HEK293 (cell line): ENCODE measurements at regions not wholly inside any gene's neighbourhood (a gene's known extent, or its start where the extent isn't known, plus 50 kb on each side); places are given as distances from the start of the nearest gene placed in this dataset.

Experiments used
- OVOL3 ChIP-seq: fragments of 450-650 bp; formaldehyde crosslinking; IDR thresholded peaks from 2 replicates; pipeline ENCODE4 v1.5.1; 2016; ENCODE audit warnings: missing biosample characterization, missing genetic modification characterization
- TRIM28 ChIP-seq: IDR thresholded peaks from 2 replicates; pipeline ENCODE4 v1.6.1; 2011; ENCODE audit warnings: low read length, control low read depth, borderline replicate concordance
- ZNF138 ChIP-seq: fragments of 450-650 bp; formaldehyde crosslinking; IDR thresholded peaks from 2 replicates; pipeline ENCODE4 v1.5.1; 2016; ENCODE audit warnings: missing biosample characterization, missing genetic modification characterization, borderline replicate concordance
- ZNF280C ChIP-seq: fragments of 450-650 bp; formaldehyde crosslinking; IDR thresholded peaks from 2 replicates; pipeline ENCODE4 v1.5.1; 2016; ENCODE audit warnings: missing biosample characterization, missing genetic modification characterization
- ZNF426 ChIP-seq: fragments of 450-650 bp; formaldehyde crosslinking; IDR thresholded peaks from 2 replicates; pipeline ENCODE4 v1.5.1; 2017; ENCODE audit warnings: missing biosample characterization, missing genetic modification characterization, mild to moderate bottlenecking, inconsistent platforms, moderate library complexity
- ZNF544 ChIP-seq: fragments of 450-650 bp; formaldehyde crosslinking; IDR thresholded peaks from 2 replicates; pipeline ENCODE4 v1.5.0; 2017; ENCODE audit warnings: missing biosample characterization, missing genetic modification characterization
- ZNF660 ChIP-seq: fragments of 450-650 bp; IDR thresholded peaks from 2 replicates; pipeline ENCODE4 v1.5.1; 2018; ENCODE audit warnings: missing biosample characterization, mild to moderate bottlenecking, missing genetic modification characterization
- TF ChIP-seq, protein P1 (sequence below): fragments of 450-650 bp; formaldehyde crosslinking; IDR thresholded peaks from 2 replicates; pipeline ENCODE4 v1.5.1; 2017; ENCODE audit warnings: missing biosample characterization, missing genetic modification characterization
- TF ChIP-seq, protein P2 (sequence below): fragments of 450-650 bp; formaldehyde crosslinking; IDR thresholded peaks from 2 replicates; pipeline ENCODE4 v1.5.1; 2016; ENCODE audit warnings: missing biosample characterization, missing genetic modification characterization

DNA sequence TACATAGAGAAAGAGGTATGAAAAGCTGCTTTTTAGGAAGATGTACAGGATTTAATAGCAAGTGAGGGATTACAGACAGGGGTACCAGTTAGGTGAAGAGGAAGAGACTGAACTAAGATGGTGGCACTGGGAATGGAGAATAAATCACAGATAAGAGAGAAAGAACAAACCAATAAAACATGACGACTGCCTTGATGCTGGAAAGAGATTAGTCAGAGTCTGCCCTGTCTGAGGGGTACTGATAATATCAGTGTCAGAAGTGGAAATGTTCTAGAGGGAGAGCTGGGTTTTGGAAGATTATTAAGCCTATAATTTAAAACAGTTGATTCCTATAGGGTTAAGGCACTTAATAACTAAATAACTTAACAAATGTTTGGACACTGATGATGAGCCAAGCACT is 77.7 kb downstream of the NR2F1 start:
- no peak for TF ChIP-seq OVOL3 (tag by site-specific recombination)
- TF ChIP-seq ZNF426, result no peak
- TF ChIP-seq ZNF280C (tag by site-specific recombination), result no peak
- TF ChIP-seq ZNF544 (tag by site-specific recombination), result no peak
- TF ChIP-seq, protein P1, sequence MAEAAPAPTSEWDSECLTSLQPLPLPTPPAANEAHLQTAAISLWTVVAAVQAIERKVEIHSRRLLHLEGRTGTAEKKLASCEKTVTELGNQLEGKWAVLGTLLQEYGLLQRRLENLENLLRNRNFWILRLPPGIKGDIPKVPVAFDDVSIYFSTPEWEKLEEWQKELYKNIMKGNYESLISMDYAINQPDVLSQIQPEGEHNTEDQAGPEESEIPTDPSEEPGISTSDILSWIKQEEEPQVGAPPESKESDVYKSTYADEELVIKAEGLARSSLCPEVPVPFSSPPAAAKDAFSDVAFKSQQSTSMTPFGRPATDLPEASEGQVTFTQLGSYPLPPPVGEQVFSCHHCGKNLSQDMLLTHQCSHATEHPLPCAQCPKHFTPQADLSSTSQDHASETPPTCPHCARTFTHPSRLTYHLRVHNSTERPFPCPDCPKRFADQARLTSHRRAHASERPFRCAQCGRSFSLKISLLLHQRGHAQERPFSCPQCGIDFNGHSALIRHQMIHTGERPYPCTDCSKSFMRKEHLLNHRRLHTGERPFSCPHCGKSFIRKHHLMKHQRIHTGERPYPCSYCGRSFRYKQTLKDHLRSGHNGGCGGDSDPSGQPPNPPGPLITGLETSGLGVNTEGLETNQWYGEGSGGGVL, result no peak
- no peak for TF ChIP-seq TRIM28
- TF ChIP-seq, protein P2, sequence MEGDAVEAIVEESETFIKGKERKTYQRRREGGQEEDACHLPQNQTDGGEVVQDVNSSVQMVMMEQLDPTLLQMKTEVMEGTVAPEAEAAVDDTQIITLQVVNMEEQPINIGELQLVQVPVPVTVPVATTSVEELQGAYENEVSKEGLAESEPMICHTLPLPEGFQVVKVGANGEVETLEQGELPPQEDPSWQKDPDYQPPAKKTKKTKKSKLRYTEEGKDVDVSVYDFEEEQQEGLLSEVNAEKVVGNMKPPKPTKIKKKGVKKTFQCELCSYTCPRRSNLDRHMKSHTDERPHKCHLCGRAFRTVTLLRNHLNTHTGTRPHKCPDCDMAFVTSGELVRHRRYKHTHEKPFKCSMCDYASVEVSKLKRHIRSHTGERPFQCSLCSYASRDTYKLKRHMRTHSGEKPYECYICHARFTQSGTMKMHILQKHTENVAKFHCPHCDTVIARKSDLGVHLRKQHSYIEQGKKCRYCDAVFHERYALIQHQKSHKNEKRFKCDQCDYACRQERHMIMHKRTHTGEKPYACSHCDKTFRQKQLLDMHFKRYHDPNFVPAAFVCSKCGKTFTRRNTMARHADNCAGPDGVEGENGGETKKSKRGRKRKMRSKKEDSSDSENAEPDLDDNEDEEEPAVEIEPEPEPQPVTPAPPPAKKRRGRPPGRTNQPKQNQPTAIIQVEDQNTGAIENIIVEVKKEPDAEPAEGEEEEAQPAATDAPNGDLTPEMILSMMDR (tag by site-specific recombination), result no peak
- TF ChIP-seq ZNF138 (tag by site-specific recombination), result no peak
- TF ChIP-seq ZNF660 (tag by site-specific recombination), result no peak
